Endothelial cell of umbilical vein (primary cell): ENCODE measurements at regions not wholly inside any gene's neighbourhood (a gene's known extent, or its start where the extent isn't known, plus 50 kb on each side); places are given as distances from the start of the nearest gene placed in this dataset.

Source experiments
- BruUV-seq: library from RNA; stranded (reverse); fragments of 400-500 nt; replicated peaks from 2 replicates; lab custom pipeline; 2021; lab: Mats Ljungman, UMichigan
- CTCF ChIA-PET: fragments of 300-600, 350-600 bp; sonication (Branson Sonifier 250); formaldehyde crosslinking; loops from one replicate; lab custom pipeline; 2021; ENCODE audit warnings: antibody characterized with exemption, inconsistent platforms; lab: Charles Lee
- POLR2A ChIA-PET: fragments of 300-600, 350-600 bp; sonication (Branson Sonifier 250); formaldehyde crosslinking; loops from one replicate; lab custom pipeline; 2021; ENCODE audit warnings: antibody characterized with exemption, inconsistent platforms; lab: Charles Lee
- DNase-seq: peaks from one replicate; pipeline ENCODE4 v3.0.0-alpha.2; 2011; ENCODE audit warnings: low read depth, low spot score
- FAIRE-seq: peaks from 2 replicates; lab custom pipeline; 2011; peaks lifted over from hg19 to GRCh38; lab: Jason Lieb, UNC
- H2AFZ ChIP-seq: 2 replicates; pipeline ENCODE4 v1.6.0; 2012; ENCODE audit warnings: low read depth, low read length, control low read depth, inconsistent platforms
- H3K27ac ChIP-seq: 2 replicates; pipeline ENCODE4 v1.5.1; 2011; ENCODE audit warnings: low read depth, mild to moderate bottlenecking, control low read depth, low read length, moderate library complexity; ENCODE audit not compliant: insufficient read depth
- H3K27me3 ChIP-seq, 2 experiments: 2 replicates each; pipeline versions ENCODE4 v1.6.0 to v1.6.1; 2011; ENCODE audit warnings: low read length in 2 of 2, mixed read lengths in 1 of 2; ENCODE audit not compliant: control insufficient read depth in 2 of 2, insufficient read depth in 2 of 2
- H3K36me3 ChIP-seq, 2 experiments: 2 replicates in 1 of 2; 3 replicates in 1 of 2; pipeline ENCODE4 v1.5.1; 2011; ENCODE audit warnings: low read length in 2 of 2, mild to moderate bottlenecking in 1 of 2, moderate library complexity in 1 of 2; ENCODE audit not compliant: control insufficient read depth in 2 of 2, insufficient read depth in 2 of 2; ENCODE audit errors: extremely low read depth in 1 of 2
- H3K4me1 ChIP-seq: 3 replicates; pipeline ENCODE4 v1.5.1; 2011; ENCODE audit warnings: mild to moderate bottlenecking, low read length; ENCODE audit not compliant: control insufficient read depth, insufficient read depth; ENCODE audit errors: extremely low read depth
- H3K4me2 ChIP-seq: 2 replicates; pipeline ENCODE4 v1.6.1; 2011; ENCODE audit warnings: low read length, control low read depth, mixed read lengths; ENCODE audit not compliant: insufficient read depth
- H3K4me3 ChIP-seq, 3 experiments: fragments of 200-600 bp in 1 of 3; sonication (generic), shearing (Covaris generic) in 1 of 3; replicated peaks in 1 of 3; 2 replicates each; pipeline ENCODE4 v1.5.1; 2011 to 2016; ENCODE audit warnings: control low read depth in 3 of 3, low read length in 3 of 3, mild to moderate bottlenecking in 2 of 3, inconsistent platforms in 1 of 3, low read depth in 1 of 3, moderate library complexity in 1 of 3; ENCODE audit not compliant: insufficient read depth in 1 of 3
- H3K79me2 ChIP-seq: 2 replicates; pipeline ENCODE4 v1.6.0; 2012; ENCODE audit warnings: low read length, inconsistent platforms; ENCODE audit not compliant: control insufficient read depth, insufficient read depth
- H3K9ac ChIP-seq: replicated peaks from 2 replicates; pipeline ENCODE3; 2011; ENCODE audit warnings: low read length, control low read depth; ENCODE audit not compliant: insufficient read depth; ENCODE audit errors: extremely low read depth
- H3K9me1 ChIP-seq: replicated peaks from 3 replicates; pipeline ENCODE4 v1.6.0; 2011; ENCODE audit warnings: mild to moderate bottlenecking, low read length; ENCODE audit not compliant: control insufficient read depth, insufficient read depth; ENCODE audit errors: extremely low read depth
- H3K9me3 ChIP-seq: replicated peaks from 2 replicates; pipeline ENCODE4 v1.5.1; 2012; ENCODE audit warnings: low read length, inconsistent platforms; ENCODE audit not compliant: control insufficient read depth, insufficient read depth
- H4K20me1 ChIP-seq: replicated peaks from 2 replicates; pipeline ENCODE3; 2011; ENCODE audit warnings: mild to moderate bottlenecking, low read length; ENCODE audit not compliant: control insufficient read depth, insufficient read depth; ENCODE audit errors: extremely low read depth
- EZH2 ChIP-seq: IDR thresholded peaks from 2 replicates; pipeline ENCODE4 v1.6.1; 2012; ENCODE audit warnings: borderline replicate concordance, low read depth, mild to moderate bottlenecking, moderate library complexity, low read length, inconsistent platforms; ENCODE audit not compliant: severe bottlenecking
- FOS ChIP-seq: IDR thresholded peaks from 2 replicates; pipeline ENCODE4 v1.6.1; 2011; ENCODE audit warnings: mild to moderate bottlenecking, low read length, moderate library complexity, borderline replicate concordance; ENCODE audit not compliant: insufficient read depth
- GATA2 ChIP-seq: IDR thresholded peaks from 2 replicates; pipeline ENCODE4 v1.7.0; 2011; ENCODE audit warnings: low read depth, mild to moderate bottlenecking, moderate library complexity, mixed read lengths, low read length; ENCODE audit not compliant: insufficient read length, insufficient read depth
- JUN ChIP-seq: IDR thresholded peaks from 2 replicates; pipeline ENCODE4 v1.6.1; 2011; ENCODE audit warnings: borderline replicate concordance, low read depth; ENCODE audit not compliant: insufficient read length, insufficient read depth
- MYC ChIP-seq: IDR thresholded peaks from one replicate; pipeline ENCODE4 v1.6.1; 2011; ENCODE audit warnings: mild to moderate bottlenecking, low read depth, low read length
- POLR2A ChIP-seq: IDR thresholded peaks from 2 replicates; pipeline ENCODE4 v1.6.1; 2012; ENCODE audit warnings: low read depth, mild to moderate bottlenecking, control low read depth, low read length
- POLR2AphosphoS5 ChIP-seq: IDR thresholded peaks from 2 replicates; pipeline ENCODE4 v1.6.1; 2012; ENCODE audit warnings: low read depth, mild to moderate bottlenecking, control low read depth, low read length, moderate library complexity; ENCODE audit not compliant: insufficient read depth
- dilution Hi-C: fragments of 300-500 bp; cut with MboI; formaldehyde crosslinking; loops from one replicate; pipeline ENCODE4 v1.15.0; 2019; ENCODE audit warnings: low sequenced_read_pairs; ENCODE audit not compliant: extremely low pct_ligation_motif_present
- intact Hi-C: fragments of 100-400 bp; cut with micrococcal nuclease; formaldehyde crosslinking; loops from one replicate; pipeline ENCODE4 v1.10.0; 2022
- TF ChIP-seq, protein P1 (sequence below), 2 donors: IDR thresholded peaks; 1 replicate in 1 of 2; 2 replicates in 1 of 2; pipeline ENCODE4 v1.5.1; 2011; ENCODE audit warnings: low read length in 2 of 2, mild to moderate bottlenecking in 2 of 2, moderate library complexity in 2 of 2, control low read depth in 1 of 2, inconsistent platforms in 1 of 2, low read depth in 1 of 2; ENCODE audit not compliant: insufficient read depth in 1 of 2; ENCODE audit errors: extremely low read depth in 1 of 2
- TF ChIP-seq, protein P2 (sequence below): IDR thresholded peaks from 2 replicates; pipeline ENCODE4 v1.6.1; 2011; ENCODE audit not compliant: insufficient read depth, insufficient read length

DNA sequence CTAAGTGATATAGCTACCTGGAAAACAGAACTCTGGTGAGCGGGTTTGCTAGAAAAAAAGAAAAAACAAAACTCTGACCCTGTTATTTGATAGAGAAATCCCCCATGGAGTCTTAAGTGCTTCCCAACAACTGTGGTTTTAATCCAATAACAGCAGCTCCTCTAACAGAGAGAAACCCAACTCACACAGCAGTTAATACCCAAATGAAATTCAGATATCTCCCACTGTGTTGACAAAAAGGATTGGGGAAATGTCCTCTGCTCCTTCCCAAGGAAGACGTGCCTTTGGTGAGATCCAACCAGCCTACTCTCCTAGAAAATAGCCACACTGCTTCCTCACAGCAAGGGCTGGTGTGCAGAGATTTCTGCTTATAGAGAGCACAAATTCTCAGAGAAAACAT, 200.4 kb upstream of the FBXL4 start:
- CTCF ChIA-PET: interaction anchor here (1.6 kb wide), 1 partner anchor 93 kb away, joined by 3 read pairs; no protein-coding TSS in a partner anchor
- Histone ChIP-seq H4K20me1 (no peaks in the 10 kb centered on the region), H3K9me3 (no peaks in the 10 kb centered on the region), H2AFZ (no peak overlapping the region), H3K4me2 (no peak overlapping the region), H3K9me1 (no peaks in the 10 kb centered on the region), H3K9ac (no peak overlapping the region), H3K4me1 (no peaks in the 10 kb centered on the region), H3K4me3 (no peak overlapping the region), H3K36me3 (no peaks in the 10 kb centered on the region), H3K79me2 (no peaks in the 10 kb centered on the region), H3K27ac (no peak overlapping the region), H3K27me3 (no peaks in the 10 kb centered on the region)
- no peak for FAIRE-seq
- TF ChIP-seq JUN: no peak
- no peak for TF ChIP-seq GATA2
- TF ChIP-seq, protein P1, sequence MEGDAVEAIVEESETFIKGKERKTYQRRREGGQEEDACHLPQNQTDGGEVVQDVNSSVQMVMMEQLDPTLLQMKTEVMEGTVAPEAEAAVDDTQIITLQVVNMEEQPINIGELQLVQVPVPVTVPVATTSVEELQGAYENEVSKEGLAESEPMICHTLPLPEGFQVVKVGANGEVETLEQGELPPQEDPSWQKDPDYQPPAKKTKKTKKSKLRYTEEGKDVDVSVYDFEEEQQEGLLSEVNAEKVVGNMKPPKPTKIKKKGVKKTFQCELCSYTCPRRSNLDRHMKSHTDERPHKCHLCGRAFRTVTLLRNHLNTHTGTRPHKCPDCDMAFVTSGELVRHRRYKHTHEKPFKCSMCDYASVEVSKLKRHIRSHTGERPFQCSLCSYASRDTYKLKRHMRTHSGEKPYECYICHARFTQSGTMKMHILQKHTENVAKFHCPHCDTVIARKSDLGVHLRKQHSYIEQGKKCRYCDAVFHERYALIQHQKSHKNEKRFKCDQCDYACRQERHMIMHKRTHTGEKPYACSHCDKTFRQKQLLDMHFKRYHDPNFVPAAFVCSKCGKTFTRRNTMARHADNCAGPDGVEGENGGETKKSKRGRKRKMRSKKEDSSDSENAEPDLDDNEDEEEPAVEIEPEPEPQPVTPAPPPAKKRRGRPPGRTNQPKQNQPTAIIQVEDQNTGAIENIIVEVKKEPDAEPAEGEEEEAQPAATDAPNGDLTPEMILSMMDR (IDR thresholded peaks at IDR 0.05; ENCODE audit: extremely low read depth in 1 of 2, insufficient read depth in 1 of 2, low read depth in 1 of 2, low read length in 2 of 2): no peak
- no peak for TF ChIP-seq FOS
- TF ChIP-seq POLR2AphosphoS5: no peak
- TF ChIP-seq EZH2: no peak
- no peak for TF ChIP-seq MYC
- TF ChIP-seq, protein P2, sequence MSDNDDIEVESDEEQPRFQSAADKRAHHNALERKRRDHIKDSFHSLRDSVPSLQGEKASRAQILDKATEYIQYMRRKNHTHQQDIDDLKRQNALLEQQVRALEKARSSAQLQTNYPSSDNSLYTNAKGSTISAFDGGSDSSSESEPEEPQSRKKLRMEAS: no peak
- no peak for TF ChIP-seq POLR2A
- DNase-seq: no peak
- dilution Hi-C loops (no loop called here), intact Hi-C loops (no loop called here)
- POLR2A ChIA-PET: no interaction called here
- no TSS peak for BruUV-seq
